ENCODE measurements at regions not wholly inside any gene's neighbourhood (a gene's known extent, or its start where the extent isn't known, plus 50 kb on each side); places are given as distances from the start of the nearest gene placed in this dataset.

- H3K27me3 ChIP-seq, result no peaks in the 10 kb centered on the region
- intact Hi-C loops (cut with DNase I), result no loop called here
- H3K4me1 ChIP-seq, result peaks cover 7% of the 10 kb centered on the region
- H3K27ac ChIP-seq, result no peak overlapping the region
- H3K36me3 ChIP-seq (replicated peaks in 1 of 2; ENCODE audit: insufficient read depth in 1 of 2, low read depth in 2 of 2), result no peaks in the 10 kb centered on the region
- H3K4me3 ChIP-seq, result no peak overlapping the region
- DNase-seq (no peak), ATAC-seq (no peak)
- WGBS, 2 donors, result 72 to 75% methylated on average over 2 of the region's 2 CpGs
- H3K9me3 ChIP-seq, result no peaks in the 10 kb centered on the region
- TF ChIP-seq POLR2A (IDR thresholded peaks at IDR 0.05) (no peak), CTCF (IDR thresholded peaks at IDR 0.05) (no peak)
These were observed 258.9 kb downstream of the RDH14 start for GRCh38 chr2:18301421-18302139.

GRCh38 chr2:18299423-18300212, 260.8 kb downstream of the RDH14 start:
- peaks cover 7% of the 10 kb centered on the region for H3K4me1 ChIP-seq
- ATAC-seq (peak; percentile 88), DNase-seq (peak; percentile 10 to 43 (median 19))
- no peaks in the 10 kb centered on the region for H3K36me3 ChIP-seq (replicated peaks in 1 of 2; ENCODE audit: insufficient read depth in 1 of 2, low read depth in 2 of 2)
- TF ChIP-seq CTCF (IDR thresholded peaks at IDR 0.05), result no peak
- TF ChIP-seq POLR2A (IDR thresholded peaks at IDR 0.05), result no peak
- H3K27ac ChIP-seq, result peak overlapping the region in 3 of 4 donors; percentile 34 to 53 (median 38)
- H3K4me3 ChIP-seq, result no peak overlapping the region
- no peaks in the 10 kb centered on the region for H3K9me3 ChIP-seq
- no peaks in the 10 kb centered on the region for H3K27me3 ChIP-seq
- WGBS, 2 donors, result 26 to 32% methylated on average over 9 of the region's 9 CpGs
- intact Hi-C loops (cut with DNase I), result no loop called here

GRCh38 chr2:18297534-18298058, 262.9 kb downstream of the RDH14 start:
- ATAC-seq (no peak), DNase-seq (no peak)
- Histone ChIP-seq H3K27ac (peak overlapping the region in 1 of 4 donors; percentile 16), H3K4me3 (no peak overlapping the region), H3K9me3 (no peaks in the 10 kb centered on the region), H3K27me3 (no peaks in the 10 kb centered on the region), H3K36me3 (replicated peaks in 1 of 2; ENCODE audit: insufficient read depth in 1 of 2, low read depth in 2 of 2) (no peaks in the 10 kb centered on the region), H3K4me1 (peaks cover 7% of the 10 kb centered on the region)
- intact Hi-C loops (cut with DNase I), result no loop called here
- TF ChIP-seq POLR2A (IDR thresholded peaks at IDR 0.05) (no peak), CTCF (IDR thresholded peaks at IDR 0.05) (no peak)
- WGBS, 2 donors, result 67% methylated on average over 6 of the region's 6 CpGs

- TF ChIP-seq CTCF (IDR thresholded peaks at IDR 0.05), result no peak
- TF ChIP-seq POLR2A (IDR thresholded peaks at IDR 0.05), result no peak
- intact Hi-C loops (cut with DNase I), result no loop called here
- DNase-seq (no peak), ATAC-seq (no peak)
- Histone ChIP-seq H3K4me3 (no peak overlapping the region), H3K9me3 (no peaks in the 10 kb centered on the region), H3K27ac (no peak overlapping the region), H3K27me3 (no peaks in the 10 kb centered on the region), H3K4me1 (no peaks in the 10 kb centered on the region), H3K36me3 (replicated peaks in 1 of 2; ENCODE audit: insufficient read depth in 1 of 2, low read depth in 2 of 2) (no peaks in the 10 kb centered on the region)
These were observed 270.1 kb downstream of the RDH14 start for GRCh38 chr2:18290386-18290785.
